Keratinocyte (primary cell): ENCODE measurements at regions not wholly inside any gene's neighbourhood (a gene's known extent, or its start where the extent isn't known, plus 50 kb on each side); places are given as distances from the start of the nearest gene placed in this dataset.
A peak's percentile ranks its signal among the peaks of the same experiment; 100 is the strongest.

ENCODE experiments used
- DNase-seq: peaks from one replicate; pipeline ENCODE4 v3.0.0-alpha.2; 2011; ENCODE audit warnings: low read depth, missing footprints, low spot score
- FAIRE-seq: peaks from 2 replicates; lab custom pipeline; 2011; peaks lifted over from hg19 to GRCh38; lab: Jason Lieb, UNC
- H2AFZ ChIP-seq: 2 replicates; pipeline ENCODE4 v1.6.0; 2012; ENCODE audit warnings: low read length, control low read depth, inconsistent platforms; ENCODE audit not compliant: control insufficient read depth
- H3K27ac ChIP-seq: 2 replicates; pipeline ENCODE4 v1.5.1; 2011; ENCODE audit warnings: low read length; ENCODE audit not compliant: control insufficient read depth, insufficient read depth
- H3K27me3 ChIP-seq: 3 replicates; pipeline ENCODE4 v1.6.0; 2011; ENCODE audit warnings: low read length; ENCODE audit not compliant: control insufficient read depth, insufficient read depth; ENCODE audit errors: extremely low read depth
- H3K36me3 ChIP-seq, 2 experiments: 2 replicates in 1 of 2; 3 replicates in 1 of 2; pipeline ENCODE4 v1.5.1; 2011; ENCODE audit warnings: low read length in 2 of 2, mild to moderate bottlenecking in 1 of 2; ENCODE audit not compliant: control insufficient read depth in 2 of 2, insufficient read depth in 2 of 2; ENCODE audit errors: extremely low read depth in 1 of 2
- H3K4me1 ChIP-seq: 3 replicates; pipeline ENCODE4 v1.5.1; 2011; ENCODE audit warnings: low read length; ENCODE audit not compliant: control insufficient read depth, insufficient read depth; ENCODE audit errors: extremely low read depth
- H3K4me2 ChIP-seq: 3 replicates; pipeline ENCODE4 v1.6.0; 2011; ENCODE audit warnings: low read depth, low read length; ENCODE audit not compliant: control insufficient read depth, insufficient read depth; ENCODE audit errors: extremely low read depth
- H3K4me3 ChIP-seq, 3 experiments: fragments of 200-600 bp in 1 of 3; sonication (generic) in 1 of 3; 2 replicates in 2 of 3; 3 replicates in 1 of 3; pipeline ENCODE4 v1.5.1; 2011 to 2016; ENCODE audit warnings: low read length in 3 of 3, mild to moderate bottlenecking in 3 of 3, control low read depth in 2 of 3, inconsistent platforms in 1 of 3, low read depth in 1 of 3, mixed read lengths in 1 of 3, mixed run types in 1 of 3, moderate library complexity in 1 of 3; ENCODE audit not compliant: control insufficient read depth in 2 of 3, insufficient read depth in 2 of 3; ENCODE audit errors: extremely low read depth in 1 of 3
- H3K79me2 ChIP-seq: 2 replicates; pipeline ENCODE4 v1.6.0; 2012; ENCODE audit warnings: low read length; ENCODE audit not compliant: control insufficient read depth, insufficient read depth
- H3K9ac ChIP-seq: 3 replicates; pipeline ENCODE4 v1.6.0; 2011; ENCODE audit warnings: low read length; ENCODE audit not compliant: control insufficient read depth, insufficient read depth; ENCODE audit errors: extremely low read depth
- H3K9me1 ChIP-seq: 3 replicates; pipeline ENCODE4 v1.6.0; 2011; ENCODE audit warnings: low read length; ENCODE audit not compliant: control insufficient read depth, insufficient read depth; ENCODE audit errors: extremely low read depth
- H3K9me3 ChIP-seq: 2 replicates; pipeline ENCODE4 v1.5.1; 2012; ENCODE audit warnings: low read depth, low read length; ENCODE audit not compliant: control insufficient read depth
- H4K20me1 ChIP-seq: 3 replicates; pipeline ENCODE4 v1.6.0; 2011; ENCODE audit warnings: low read length; ENCODE audit not compliant: control insufficient read depth, insufficient read depth; ENCODE audit errors: extremely low read depth
- EZH2 ChIP-seq: IDR thresholded peaks from one replicate; pipeline ENCODE4 v1.6.1; 2012; ENCODE audit warnings: inconsistent platforms, mild to moderate bottlenecking, low read length, moderate library complexity
- dilution Hi-C: fragments of 300-500 bp; cut with MboI; formaldehyde crosslinking; loops from one replicate; pipeline ENCODE4 v1.7.0; 2020; ENCODE audit warnings: low sequenced_read_pairs; ENCODE audit not compliant: extremely low pct_ligation_motif_present
- TF ChIP-seq, protein P1 (sequence below), 3 experiments: IDR thresholded peaks in 1 of 3; conservative IDR thresholded peaks in 1 of 3; optimal IDR thresholded peaks in 1 of 3; 2 replicates in 2 of 3; 3 replicates in 1 of 3; pipeline versions ENCODE3 to v1.5.1; 2011; ENCODE audit warnings: low read length in 3 of 3, mild to moderate bottlenecking in 3 of 3, moderate library complexity in 2 of 3, control low read depth in 1 of 3, inconsistent platforms in 1 of 3; ENCODE audit not compliant: insufficient read depth in 2 of 3; ENCODE audit errors: extremely low read depth in 1 of 3

DNA sequence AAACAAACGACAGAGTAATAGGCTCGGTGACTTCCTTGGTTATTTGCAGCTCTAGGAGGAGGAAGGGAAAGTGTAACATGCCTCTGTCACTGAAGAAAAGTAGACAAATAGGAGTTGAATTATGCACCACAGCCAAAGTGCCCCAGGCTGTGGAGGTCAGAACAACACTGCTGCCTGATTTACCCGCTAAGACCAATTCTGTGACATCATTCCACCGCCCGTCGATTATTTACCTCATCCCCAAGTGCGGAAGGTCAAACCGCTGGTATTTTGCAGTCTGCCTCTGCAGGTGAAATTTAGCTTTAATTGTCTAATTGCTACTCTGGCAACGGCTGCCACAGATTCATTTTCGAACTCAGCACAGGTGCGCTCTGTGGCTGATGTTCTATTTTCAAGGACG is 106.3 kb upstream of the PRICKLE2 start:
- Histone ChIP-seq H3K27ac (no peak overlapping the region), H2AFZ (no peak overlapping the region), H3K9me3 (no peaks in the 10 kb centered on the region), H4K20me1 (no peaks in the 10 kb centered on the region), H3K4me3 (no peak overlapping the region), H3K36me3 (no peaks in the 10 kb centered on the region), H3K4me1 (no peaks in the 10 kb centered on the region), H3K9ac (no peak overlapping the region), H3K9me1 (no peaks in the 10 kb centered on the region), H3K27me3 (no peaks in the 10 kb centered on the region), H3K4me2 (no peak overlapping the region), H3K79me2 (no peaks in the 10 kb centered on the region)
- dilution Hi-C loops, result no loop called here
- no peak for TF ChIP-seq EZH2
- TF ChIP-seq, protein P1, sequence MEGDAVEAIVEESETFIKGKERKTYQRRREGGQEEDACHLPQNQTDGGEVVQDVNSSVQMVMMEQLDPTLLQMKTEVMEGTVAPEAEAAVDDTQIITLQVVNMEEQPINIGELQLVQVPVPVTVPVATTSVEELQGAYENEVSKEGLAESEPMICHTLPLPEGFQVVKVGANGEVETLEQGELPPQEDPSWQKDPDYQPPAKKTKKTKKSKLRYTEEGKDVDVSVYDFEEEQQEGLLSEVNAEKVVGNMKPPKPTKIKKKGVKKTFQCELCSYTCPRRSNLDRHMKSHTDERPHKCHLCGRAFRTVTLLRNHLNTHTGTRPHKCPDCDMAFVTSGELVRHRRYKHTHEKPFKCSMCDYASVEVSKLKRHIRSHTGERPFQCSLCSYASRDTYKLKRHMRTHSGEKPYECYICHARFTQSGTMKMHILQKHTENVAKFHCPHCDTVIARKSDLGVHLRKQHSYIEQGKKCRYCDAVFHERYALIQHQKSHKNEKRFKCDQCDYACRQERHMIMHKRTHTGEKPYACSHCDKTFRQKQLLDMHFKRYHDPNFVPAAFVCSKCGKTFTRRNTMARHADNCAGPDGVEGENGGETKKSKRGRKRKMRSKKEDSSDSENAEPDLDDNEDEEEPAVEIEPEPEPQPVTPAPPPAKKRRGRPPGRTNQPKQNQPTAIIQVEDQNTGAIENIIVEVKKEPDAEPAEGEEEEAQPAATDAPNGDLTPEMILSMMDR (optimal IDR thresholded peaks at IDR 0.05 in 1 of 3, IDR thresholded peaks at IDR 0.05 in 1 of 3, conservative IDR thresholded peaks at IDR 0.05 in 1 of 3; ENCODE audit: extremely low read depth in 1 of 3, insufficient read depth in 2 of 3, low read length in 3 of 3), result no peak
- DNase-seq, result no peak
- FAIRE-seq, result no peak

DNA sequence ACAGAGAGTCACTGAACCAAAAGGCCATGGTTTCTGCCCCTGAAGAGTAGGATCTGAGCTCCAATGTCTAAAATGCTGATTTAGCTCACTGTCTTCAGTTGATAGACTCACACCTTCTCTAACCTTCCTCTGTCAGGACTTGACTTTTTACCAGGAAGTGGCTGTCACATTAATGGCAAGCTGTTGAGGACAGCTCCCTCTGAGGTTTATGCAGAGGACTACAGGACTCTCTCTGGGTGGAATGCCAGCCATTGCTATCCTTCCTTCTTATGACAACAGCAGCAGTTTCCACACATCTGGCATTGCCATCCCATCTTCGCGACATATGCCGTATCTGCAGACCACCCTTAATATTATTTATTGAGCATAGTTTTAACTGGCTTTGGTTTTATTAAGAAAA is 103.8 kb upstream of the PRICKLE2 start:
- H3K4me1 ChIP-seq, result no peaks in the 10 kb centered on the region
- no peak for TF ChIP-seq EZH2
- TF ChIP-seq, protein P1 (optimal IDR thresholded peaks at IDR 0.05 in 1 of 3, IDR thresholded peaks at IDR 0.05 in 1 of 3, conservative IDR thresholded peaks at IDR 0.05 in 1 of 3; ENCODE audit: extremely low read depth in 1 of 3, insufficient read depth in 2 of 3, low read length in 3 of 3), result peak; percentile 48 to 66 (median 51)
- H3K9me3 ChIP-seq, result no peaks in the 10 kb centered on the region
- no peaks in the 10 kb centered on the region for H4K20me1 ChIP-seq
- H3K36me3 ChIP-seq, result no peaks in the 10 kb centered on the region
- H3K9me1 ChIP-seq, result no peaks in the 10 kb centered on the region
- no peak overlapping the region for H3K4me3 ChIP-seq
- dilution Hi-C loops, result no loop called here
- H3K9ac ChIP-seq, result no peak overlapping the region
- no peak overlapping the region for H2AFZ ChIP-seq
- no peak overlapping the region for H3K27ac ChIP-seq
- peak; percentile 76 for FAIRE-seq
- H3K4me2 ChIP-seq, result no peak overlapping the region
- no peaks in the 10 kb centered on the region for H3K27me3 ChIP-seq
- no peak for DNase-seq
- H3K79me2 ChIP-seq, result no peaks in the 10 kb centered on the region
